Mesothelial cell of epicardium (in vitro differentiated cells): ENCODE measurements at regions not wholly inside any gene's neighbourhood (a gene's known extent, or its start where the extent isn't known, plus 50 kb on each side); places are given as distances from the start of the nearest gene placed in this dataset.
A peak's percentile ranks its signal among the peaks of the same experiment; 100 is the strongest.
"Not testable (repeated sequence)": the region's sequence is repeated elsewhere in the genome, so short reads cannot be mapped to it uniquely, and the experiment has no call there.

Experiments used
- DNase-seq, 2 experiments: peaks; one replicate each; pipeline ENCODE4 v3.0.0; 2021; ENCODE audit warnings: low spot score in 2 of 2; ENCODE audit not compliant: unreplicated experiment in 2 of 2
- H3K27ac Mint-ChIP-seq: 2 replicates; pipeline ENCODE4 v1.8.0; 2021; ENCODE audit warnings: mixed read lengths
- H3K27me3 Mint-ChIP-seq: 2 replicates; pipeline ENCODE4 v1.8.0; 2021; ENCODE audit warnings: low read depth, mixed read lengths
- H3K36me3 Mint-ChIP-seq: 2 replicates; pipeline ENCODE4 v1.8.0; 2021; ENCODE audit warnings: mixed read lengths
- H3K4me1 Mint-ChIP-seq: 2 replicates; pipeline ENCODE4 v1.8.0; 2021; ENCODE audit warnings: mixed read lengths
- H3K4me3 Mint-ChIP-seq: 2 replicates; pipeline ENCODE4 v1.8.0; 2021; ENCODE audit warnings: mild to moderate bottlenecking, moderate library complexity, mixed read lengths
- H3K9me3 Mint-ChIP-seq: 2 replicates; pipeline ENCODE4 v1.8.0; 2021; ENCODE audit warnings: mixed read lengths
- TF ChIP-seq, protein P1 (sequence below): fragments of 200-600 bp; sonication (generic); IDR thresholded peaks from one replicate; pipeline ENCODE4 v1.5.0; 2021; ENCODE audit warnings: antibody characterized with exemption; ENCODE audit not compliant: unreplicated experiment

- no peaks in the 10 kb centered on the region for H3K27me3 Mint-ChIP-seq
- TF ChIP-seq, protein P1, sequence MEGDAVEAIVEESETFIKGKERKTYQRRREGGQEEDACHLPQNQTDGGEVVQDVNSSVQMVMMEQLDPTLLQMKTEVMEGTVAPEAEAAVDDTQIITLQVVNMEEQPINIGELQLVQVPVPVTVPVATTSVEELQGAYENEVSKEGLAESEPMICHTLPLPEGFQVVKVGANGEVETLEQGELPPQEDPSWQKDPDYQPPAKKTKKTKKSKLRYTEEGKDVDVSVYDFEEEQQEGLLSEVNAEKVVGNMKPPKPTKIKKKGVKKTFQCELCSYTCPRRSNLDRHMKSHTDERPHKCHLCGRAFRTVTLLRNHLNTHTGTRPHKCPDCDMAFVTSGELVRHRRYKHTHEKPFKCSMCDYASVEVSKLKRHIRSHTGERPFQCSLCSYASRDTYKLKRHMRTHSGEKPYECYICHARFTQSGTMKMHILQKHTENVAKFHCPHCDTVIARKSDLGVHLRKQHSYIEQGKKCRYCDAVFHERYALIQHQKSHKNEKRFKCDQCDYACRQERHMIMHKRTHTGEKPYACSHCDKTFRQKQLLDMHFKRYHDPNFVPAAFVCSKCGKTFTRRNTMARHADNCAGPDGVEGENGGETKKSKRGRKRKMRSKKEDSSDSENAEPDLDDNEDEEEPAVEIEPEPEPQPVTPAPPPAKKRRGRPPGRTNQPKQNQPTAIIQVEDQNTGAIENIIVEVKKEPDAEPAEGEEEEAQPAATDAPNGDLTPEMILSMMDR, result no peak
- H3K4me1 Mint-ChIP-seq, result peaks cover 17% of the 10 kb centered on the region
- no peak for DNase-seq
- no peaks in the 10 kb centered on the region for H3K9me3 Mint-ChIP-seq
- H3K36me3 Mint-ChIP-seq, result no peaks in the 10 kb centered on the region
- H3K4me3 Mint-ChIP-seq, result no peak overlapping the region
- peak overlapping the region; percentile 75 for H3K27ac Mint-ChIP-seq
Measured at GRCh38 chr14:56057071-56057741, 61.0 kb upstream of the PELI2 start.

- H3K27me3 Mint-ChIP-seq, result no peaks in the 10 kb centered on the region
- peaks cover 23% of the 10 kb centered on the region for H3K4me1 Mint-ChIP-seq
- DNase-seq, result no peak
- TF ChIP-seq, protein P1, result no peak
- no peak overlapping the region for H3K27ac Mint-ChIP-seq
- H3K4me3 Mint-ChIP-seq, result no peak overlapping the region
- no peaks in the 10 kb centered on the region for H3K36me3 Mint-ChIP-seq
- H3K9me3 Mint-ChIP-seq, result no peaks in the 10 kb centered on the region
Measured at GRCh38 chr14:56057767-56058166, 60.4 kb upstream of the PELI2 start.

DNA sequence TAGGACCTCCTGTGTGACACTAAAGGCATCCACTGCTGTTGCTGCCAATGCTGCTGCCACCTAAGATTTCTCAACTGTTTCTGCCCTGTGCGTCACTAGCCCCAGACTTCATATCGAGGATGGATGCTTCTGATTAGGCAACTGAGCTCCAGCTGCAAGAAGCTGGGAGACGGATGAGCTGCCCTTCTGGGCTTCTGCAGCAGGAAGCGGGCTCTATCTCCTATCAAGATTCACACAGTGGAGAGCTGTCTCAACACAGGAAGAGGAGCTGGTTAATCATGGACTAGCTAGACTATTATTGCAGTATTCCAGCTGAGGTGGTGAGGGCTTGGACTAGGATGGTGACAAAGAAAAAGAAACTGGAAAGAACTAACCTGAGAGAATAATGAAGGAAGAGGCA lies 59.2 kb upstream of the PELI2 start:
- H3K27me3 Mint-ChIP-seq, result no peaks in the 10 kb centered on the region
- H3K4me3 Mint-ChIP-seq, result no peak overlapping the region
- H3K27ac Mint-ChIP-seq, result no peak overlapping the region
- peaks cover 26% of the 10 kb centered on the region for H3K4me1 Mint-ChIP-seq
- H3K9me3 Mint-ChIP-seq, result no peaks in the 10 kb centered on the region
- TF ChIP-seq, protein P1, result no peak
- DNase-seq, result no peak
- H3K36me3 Mint-ChIP-seq, result no peaks in the 10 kb centered on the region

DNA sequence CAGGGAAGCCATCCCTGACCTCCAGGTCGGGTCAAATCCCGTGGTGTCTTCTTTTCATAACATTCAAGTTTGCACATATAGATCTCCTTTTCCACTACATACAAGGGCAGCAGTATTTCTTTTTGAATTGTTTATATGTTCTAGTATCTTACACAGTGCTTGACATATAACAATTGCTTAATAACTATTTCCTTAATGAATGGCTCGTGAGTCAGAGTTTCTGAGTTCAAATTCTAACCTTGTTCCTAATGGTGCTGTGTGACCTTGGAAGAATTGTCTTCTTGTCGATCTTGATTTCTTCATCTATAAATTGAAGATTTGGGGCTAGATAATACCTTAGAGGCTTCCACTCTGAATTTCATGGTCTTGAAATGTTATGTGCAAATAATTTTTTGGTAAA lies 57.2 kb upstream of the PELI2 start:
- Mint-ChIP-seq H3K4me1 (peaks cover 26% of the 10 kb centered on the region), H3K9me3 (no peaks in the 10 kb centered on the region), H3K27me3 (peaks cover under 1% of the 10 kb centered on the region), H3K4me3 (no peak overlapping the region), H3K27ac (no peak overlapping the region), H3K36me3 (no peaks in the 10 kb centered on the region)
- TF ChIP-seq, protein P1, result no peak
- DNase-seq, result no peak

DNA sequence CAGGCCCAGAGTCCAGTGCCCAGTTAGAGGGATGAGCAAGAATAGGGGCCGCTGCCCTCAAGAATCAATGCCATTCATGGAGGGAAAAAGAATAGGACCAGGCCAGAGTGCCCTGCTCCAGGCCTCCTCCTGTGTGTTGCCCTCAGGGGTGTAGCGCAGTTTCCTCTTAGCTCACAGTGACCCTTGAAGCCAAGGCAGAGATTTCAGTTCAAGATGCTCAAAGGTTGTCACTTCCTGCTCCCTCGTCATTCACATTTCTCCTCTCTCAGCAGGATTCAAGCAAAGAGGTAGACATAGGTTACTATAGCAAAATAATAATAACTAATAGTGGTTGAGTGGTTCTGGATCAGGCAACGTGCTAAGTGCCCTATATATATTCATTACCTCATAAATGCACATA lies 55.1 kb upstream of the PELI2 start:
- no peak for DNase-seq
- H3K27me3 Mint-ChIP-seq, result peaks cover 5% of the 10 kb centered on the region
- H3K4me1 Mint-ChIP-seq, result peaks cover 13% of the 10 kb centered on the region
- no peaks in the 10 kb centered on the region for H3K36me3 Mint-ChIP-seq
- TF ChIP-seq, protein P1, result no peak
- H3K27ac Mint-ChIP-seq, result no peak overlapping the region
- no peaks in the 10 kb centered on the region for H3K9me3 Mint-ChIP-seq
- no peak overlapping the region for H3K4me3 Mint-ChIP-seq

- no peaks in the 10 kb centered on the region for H3K9me3 Mint-ChIP-seq
- H3K4me1 Mint-ChIP-seq, result peaks cover 8% of the 10 kb centered on the region
- no peaks in the 10 kb centered on the region for H3K36me3 Mint-ChIP-seq
- H3K27me3 Mint-ChIP-seq, result peaks cover 5% of the 10 kb centered on the region
- no peak for DNase-seq
- H3K27ac Mint-ChIP-seq, result no peak overlapping the region
- TF ChIP-seq, protein P1, result no peak
- no peak overlapping the region for H3K4me3 Mint-ChIP-seq
Measured at GRCh38 chr14:56064513-56064912, 53.7 kb upstream of the PELI2 start.

GRCh38 chr14:56065199-56065598 lies 53.0 kb upstream of the PELI2 start:
- H3K27ac Mint-ChIP-seq, H3K27me3 Mint-ChIP-seq: not testable (repeated sequence)

More at GRCh38 chr14:56065199-56065598, 53.0 kb upstream of the PELI2 start:
- not testable (repeated sequence) for H3K4me3 Mint-ChIP-seq, H3K4me1 Mint-ChIP-seq, H3K36me3 Mint-ChIP-seq, DNase-seq, H3K9me3 Mint-ChIP-seq
